Activated CD8-positive, alpha-beta memory T cell treated with anti-CD3 and anti-CD28 coated beads for 36 hours (primary cell): ENCODE measurements at regions not wholly inside any gene's neighbourhood (a gene's known extent, or its start where the extent isn't known, plus 50 kb on each side); places are given as distances from the start of the nearest gene placed in this dataset.

Source experiments
- CTCF ChIA-PET: fragments of 350-600 bp; sonication (Branson Sonifier 250); formaldehyde crosslinking; loops from one replicate; lab custom pipeline; 2021; ENCODE audit warnings: antibody characterized with exemption; lab: Charles Lee
- POLR2A ChIA-PET: fragments of 350-600 bp; sonication (Branson Sonifier 250); formaldehyde crosslinking; loops from one replicate; lab custom pipeline; 2021; ENCODE audit warnings: antibody characterized with exemption; lab: Charles Lee

GRCh38 chr2:200161458-200161857 lies 145.0 kb upstream of the SPATS2L start:
- POLR2A ChIA-PET = no interaction called here
- CTCF ChIA-PET = no interaction called here

GRCh38 chr2:200165687-200166086 lies 140.8 kb upstream of the SPATS2L start:
- ChIA-PET CTCF (interaction anchor here (0.7 kb wide), 1 partner anchor 210 kb away, joined by 3 read pairs; no protein-coding TSS in a partner anchor), POLR2A (no interaction called here)

GRCh38 chr2:200168641-200169555 lies 137.6 kb upstream of the SPATS2L start:
- CTCF ChIA-PET = no interaction called here
- POLR2A ChIA-PET = no interaction called here

DNA sequence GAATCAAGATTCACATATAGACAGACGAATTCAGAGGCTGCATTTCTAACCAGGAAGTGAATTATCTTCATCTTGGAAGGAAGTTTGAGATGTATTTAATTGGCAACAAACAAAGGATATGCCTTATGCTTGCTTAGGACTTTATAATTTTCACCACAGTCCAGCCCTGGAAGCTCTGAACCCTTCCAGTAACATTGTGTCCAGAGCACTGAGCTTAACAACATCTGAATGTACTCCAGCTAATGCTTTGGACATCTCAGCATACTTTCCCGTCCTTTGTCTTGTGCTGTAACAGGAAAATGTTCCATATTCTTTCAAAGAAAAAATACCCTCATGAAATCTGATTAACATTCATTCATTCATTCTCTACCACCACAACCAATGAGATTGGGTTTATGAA lies 136.3 kb upstream of the SPATS2L start:
- CTCF ChIA-PET = no interaction called here
- POLR2A ChIA-PET = no interaction called here

DNA sequence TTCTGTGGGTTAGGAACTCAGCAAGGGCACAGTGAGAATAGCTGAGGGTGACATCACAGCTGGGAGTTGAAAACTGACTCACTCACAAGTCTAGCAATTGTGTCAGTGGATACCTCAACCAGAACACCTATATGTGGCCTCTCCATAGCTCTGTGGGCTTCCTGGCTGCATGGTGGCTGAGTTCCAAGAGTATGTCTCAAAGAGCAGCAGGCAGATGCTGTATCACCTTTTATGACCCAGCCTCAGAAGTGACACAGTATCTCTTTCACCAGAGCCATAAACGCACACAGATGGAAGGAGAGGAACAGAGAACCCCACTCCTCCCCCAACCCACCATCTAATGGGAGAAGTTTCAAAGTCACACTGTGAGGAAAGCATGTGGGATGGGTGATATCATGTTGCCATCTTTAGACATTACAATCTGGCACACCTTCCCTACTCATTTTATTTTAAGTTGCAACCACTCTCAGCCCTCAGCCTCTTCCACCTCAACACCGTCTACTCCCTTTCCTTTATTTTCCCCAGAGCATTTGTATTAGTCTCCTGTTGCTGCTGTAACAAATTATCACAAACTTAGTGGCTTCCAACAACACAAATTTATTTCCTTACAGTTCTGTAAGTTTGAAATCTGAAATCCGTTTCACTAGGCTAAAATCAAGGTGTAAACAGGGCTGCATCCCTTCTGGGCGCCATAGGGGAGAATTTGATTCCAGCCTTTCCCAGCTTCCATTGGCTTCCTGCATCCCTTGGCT lies 134.6 kb upstream of the SPATS2L start:
- CTCF ChIA-PET = no interaction called here
- POLR2A ChIA-PET = no interaction called here

- ChIA-PET CTCF (no interaction called here), POLR2A (no interaction called here)
Measured at GRCh38 chr2:200172521-200172920, 134.0 kb upstream of the SPATS2L start.

DNA sequence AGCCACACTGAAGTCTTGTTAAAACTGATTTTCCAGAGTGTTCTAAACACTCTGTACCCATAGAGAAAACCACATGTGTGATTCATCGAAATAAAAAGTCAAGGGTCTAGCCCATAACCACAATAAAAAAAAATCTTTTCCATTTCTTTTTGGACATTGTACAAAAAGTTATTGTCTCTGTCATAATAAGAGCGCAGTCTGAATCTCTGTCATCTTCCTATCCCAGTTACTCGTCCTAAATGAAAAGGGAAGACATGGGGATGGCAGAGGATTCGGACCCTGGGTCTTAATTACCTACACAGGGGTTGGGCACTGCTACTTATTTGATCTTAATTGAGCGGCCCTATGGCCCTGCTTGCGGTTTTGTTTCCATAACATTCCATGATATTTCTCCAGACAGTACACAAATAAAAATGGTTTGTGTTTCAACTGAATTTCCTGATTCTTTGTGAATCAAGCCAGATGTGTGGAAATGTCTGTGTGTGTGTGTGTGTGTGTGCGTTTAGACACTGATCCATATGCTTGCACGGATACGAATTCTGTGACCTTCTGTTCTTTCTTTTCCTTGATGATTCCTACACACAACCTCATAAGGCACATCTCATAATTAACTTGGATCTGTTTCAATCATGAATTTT lies 133.4 kb upstream of the SPATS2L start:
- CTCF ChIA-PET = no interaction called here
- POLR2A ChIA-PET = no interaction called here

DNA sequence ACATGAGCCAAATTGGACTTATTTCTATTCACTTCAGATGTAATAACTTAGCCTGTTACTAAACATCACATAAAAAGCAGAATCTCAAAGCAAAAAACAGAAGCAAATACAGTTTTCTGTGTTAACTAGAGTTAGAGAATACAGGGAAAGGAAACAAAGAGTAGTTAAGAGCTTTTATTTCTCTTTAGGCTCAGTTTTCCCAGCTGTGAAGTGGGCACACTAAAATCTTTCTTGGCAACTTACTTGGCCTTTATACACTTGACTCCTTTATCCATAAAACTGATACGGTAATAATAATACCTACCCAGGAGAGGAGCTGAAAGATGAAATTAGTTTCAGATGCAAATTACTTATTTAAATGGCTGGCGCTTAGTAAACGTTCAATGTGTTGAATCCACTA lies 132.8 kb upstream of the SPATS2L start:
- ChIA-PET POLR2A (no interaction called here), CTCF (no interaction called here)

- CTCF ChIA-PET = no interaction called here
- POLR2A ChIA-PET = no interaction called here
Measured at GRCh38 chr2:200174433-200175216, 131.9 kb upstream of the SPATS2L start.

DNA sequence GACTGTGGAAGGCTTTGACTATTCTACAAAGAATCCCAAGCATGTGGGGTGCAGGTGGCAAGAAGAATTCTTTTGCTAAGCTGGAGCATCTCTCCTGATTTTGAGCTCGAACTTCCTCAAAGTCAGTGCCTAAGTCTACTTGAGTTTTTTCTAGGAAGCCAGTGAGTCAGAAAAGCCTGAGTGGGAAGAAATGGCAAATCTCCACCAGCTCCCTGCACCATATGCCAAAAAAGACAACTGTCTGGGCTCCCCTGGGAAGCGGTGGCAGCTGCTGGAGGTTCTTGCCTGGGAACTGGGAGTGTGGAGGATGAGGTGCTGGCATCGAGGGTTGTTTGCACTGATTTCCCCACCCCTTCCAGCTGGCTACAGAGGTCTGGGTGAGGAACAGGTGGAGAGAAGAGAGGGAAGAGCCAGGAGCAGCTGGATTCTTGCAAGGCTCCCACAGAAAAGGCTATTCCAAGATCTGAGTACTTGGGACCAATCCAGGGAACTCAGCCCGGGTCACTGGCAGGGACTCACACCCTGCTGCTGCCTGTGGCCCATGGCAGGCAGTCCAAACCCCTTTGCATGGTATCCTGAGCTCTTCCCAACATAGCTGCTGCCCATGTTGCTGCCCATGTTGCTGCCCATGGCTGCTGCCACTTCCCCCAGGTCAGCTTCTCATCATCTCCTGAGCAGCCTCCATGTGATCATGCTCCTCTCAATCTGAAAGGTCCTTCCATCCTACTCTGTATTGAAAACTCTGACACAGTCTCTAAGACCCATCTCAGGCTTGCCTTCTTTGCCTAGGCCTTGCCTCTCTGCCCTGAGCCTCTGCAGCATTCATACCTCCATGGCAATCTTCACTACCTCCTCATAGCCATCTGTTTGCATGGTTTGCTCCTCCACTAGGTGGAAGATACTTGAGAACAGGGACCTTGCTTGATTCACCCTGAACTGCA lies 128.3 kb upstream of the SPATS2L start:
- POLR2A ChIA-PET = no interaction called here
- CTCF ChIA-PET = no interaction called here

GRCh38 chr2:200179151-200179550 lies 127.3 kb upstream of the SPATS2L start:
- ChIA-PET CTCF (no interaction called here), POLR2A (no interaction called here)

DNA sequence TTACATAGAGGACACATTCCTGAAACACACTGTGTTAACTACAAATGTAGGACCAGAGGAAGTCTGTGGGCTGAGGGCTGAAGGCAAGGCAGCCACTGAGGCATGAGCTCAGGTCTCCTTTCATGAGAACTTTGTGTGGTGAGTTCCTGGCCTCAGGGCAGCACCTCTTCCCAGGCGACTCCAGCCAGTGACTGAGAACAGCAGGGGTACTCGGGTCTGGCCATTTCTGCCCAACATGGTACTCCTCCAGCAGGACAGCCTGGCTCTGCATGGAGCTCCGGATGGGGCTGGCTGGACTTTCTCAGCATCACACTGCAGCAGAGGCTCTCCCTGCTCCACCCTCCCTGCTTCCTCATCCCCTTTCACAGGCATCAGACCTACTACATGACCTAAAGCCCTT lies 125.5 kb upstream of the SPATS2L start:
- CTCF ChIA-PET = no interaction called here

GRCh38 chr2:200181755-200182154 lies 124.7 kb upstream of the SPATS2L start:
- POLR2A ChIA-PET = no interaction called here
- CTCF ChIA-PET = no interaction called here

More for the DNA sequence above, 125.5 kb upstream of the SPATS2L start:
- POLR2A ChIA-PET = no interaction called here

GRCh38 chr2:200184748-200185627 lies 121.5 kb upstream of the SPATS2L start:
- ChIA-PET POLR2A (no interaction called here), CTCF (no interaction called here)

GRCh38 chr2:200185628-200186000 lies 120.9 kb upstream of the SPATS2L start:
- ChIA-PET CTCF (no interaction called here), POLR2A (no interaction called here)

- ChIA-PET POLR2A (no interaction called here), CTCF (no interaction called here)
Measured at GRCh38 chr2:200186002-200186401, 120.5 kb upstream of the SPATS2L start.

GRCh38 chr2:200188876-200189275 lies 117.6 kb upstream of the SPATS2L start:
- POLR2A ChIA-PET = no interaction called here
- CTCF ChIA-PET = no interaction called here

DNA sequence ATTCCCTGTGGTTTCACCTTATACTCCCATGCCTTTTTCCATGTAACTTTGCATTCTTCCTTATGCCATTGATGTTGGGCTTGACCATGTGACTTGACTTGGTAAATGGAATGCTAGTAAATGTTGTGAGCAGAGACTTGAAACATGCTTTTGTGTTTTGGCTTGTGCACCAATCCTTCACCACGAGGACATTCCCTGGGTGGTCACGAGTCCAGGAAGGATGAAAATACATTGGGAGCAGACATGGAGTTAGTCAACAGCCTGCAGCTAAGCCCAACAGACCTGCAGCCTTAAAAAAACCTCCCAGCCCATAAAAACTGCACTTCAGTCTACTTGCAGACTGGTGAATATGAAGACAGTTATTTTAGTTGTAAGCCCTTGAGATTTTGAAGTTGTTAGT lies 116.5 kb upstream of the SPATS2L start:
- CTCF ChIA-PET = no interaction called here
- POLR2A ChIA-PET = no interaction called here
